ENCODE measurements at regions not wholly inside any gene's neighbourhood (a gene's known extent, or its start where the extent isn't known, plus 50 kb on each side); places are given as distances from the start of the nearest gene placed in this dataset.

DNA sequence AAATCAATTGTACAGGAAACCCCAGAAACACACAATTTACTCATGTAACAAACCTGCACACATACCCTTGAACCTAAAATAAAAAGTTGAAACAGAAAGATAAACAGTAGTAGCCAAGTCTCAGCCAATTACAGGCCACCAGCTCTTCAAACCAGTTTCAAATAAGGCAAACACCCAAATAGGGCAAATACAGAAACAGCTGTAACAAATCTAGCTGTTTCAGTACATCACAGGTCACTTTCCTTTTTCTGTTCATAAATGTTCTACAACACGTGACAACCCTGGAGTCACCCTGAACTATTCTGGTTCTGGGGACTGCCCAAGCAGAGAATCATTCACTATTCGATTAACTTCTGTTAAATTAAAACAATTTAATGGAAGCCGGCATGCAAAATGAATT is 329.0 kb downstream of the GJA1 start:
- TF ChIP-seq, protein P1, sequence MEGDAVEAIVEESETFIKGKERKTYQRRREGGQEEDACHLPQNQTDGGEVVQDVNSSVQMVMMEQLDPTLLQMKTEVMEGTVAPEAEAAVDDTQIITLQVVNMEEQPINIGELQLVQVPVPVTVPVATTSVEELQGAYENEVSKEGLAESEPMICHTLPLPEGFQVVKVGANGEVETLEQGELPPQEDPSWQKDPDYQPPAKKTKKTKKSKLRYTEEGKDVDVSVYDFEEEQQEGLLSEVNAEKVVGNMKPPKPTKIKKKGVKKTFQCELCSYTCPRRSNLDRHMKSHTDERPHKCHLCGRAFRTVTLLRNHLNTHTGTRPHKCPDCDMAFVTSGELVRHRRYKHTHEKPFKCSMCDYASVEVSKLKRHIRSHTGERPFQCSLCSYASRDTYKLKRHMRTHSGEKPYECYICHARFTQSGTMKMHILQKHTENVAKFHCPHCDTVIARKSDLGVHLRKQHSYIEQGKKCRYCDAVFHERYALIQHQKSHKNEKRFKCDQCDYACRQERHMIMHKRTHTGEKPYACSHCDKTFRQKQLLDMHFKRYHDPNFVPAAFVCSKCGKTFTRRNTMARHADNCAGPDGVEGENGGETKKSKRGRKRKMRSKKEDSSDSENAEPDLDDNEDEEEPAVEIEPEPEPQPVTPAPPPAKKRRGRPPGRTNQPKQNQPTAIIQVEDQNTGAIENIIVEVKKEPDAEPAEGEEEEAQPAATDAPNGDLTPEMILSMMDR (IDR thresholded peaks at IDR 0.05) = no peak
- TF ChIP-seq POLR2AphosphoS5 (IDR thresholded peaks at IDR 0.05; ENCODE audit: low read depth, low read length) = no peak
- TF ChIP-seq SIN3A (IDR thresholded peaks at IDR 0.05; ENCODE audit: borderline replicate concordance, insufficient read depth, low read depth, low read length) = no peak
- TF ChIP-seq, protein P2, sequence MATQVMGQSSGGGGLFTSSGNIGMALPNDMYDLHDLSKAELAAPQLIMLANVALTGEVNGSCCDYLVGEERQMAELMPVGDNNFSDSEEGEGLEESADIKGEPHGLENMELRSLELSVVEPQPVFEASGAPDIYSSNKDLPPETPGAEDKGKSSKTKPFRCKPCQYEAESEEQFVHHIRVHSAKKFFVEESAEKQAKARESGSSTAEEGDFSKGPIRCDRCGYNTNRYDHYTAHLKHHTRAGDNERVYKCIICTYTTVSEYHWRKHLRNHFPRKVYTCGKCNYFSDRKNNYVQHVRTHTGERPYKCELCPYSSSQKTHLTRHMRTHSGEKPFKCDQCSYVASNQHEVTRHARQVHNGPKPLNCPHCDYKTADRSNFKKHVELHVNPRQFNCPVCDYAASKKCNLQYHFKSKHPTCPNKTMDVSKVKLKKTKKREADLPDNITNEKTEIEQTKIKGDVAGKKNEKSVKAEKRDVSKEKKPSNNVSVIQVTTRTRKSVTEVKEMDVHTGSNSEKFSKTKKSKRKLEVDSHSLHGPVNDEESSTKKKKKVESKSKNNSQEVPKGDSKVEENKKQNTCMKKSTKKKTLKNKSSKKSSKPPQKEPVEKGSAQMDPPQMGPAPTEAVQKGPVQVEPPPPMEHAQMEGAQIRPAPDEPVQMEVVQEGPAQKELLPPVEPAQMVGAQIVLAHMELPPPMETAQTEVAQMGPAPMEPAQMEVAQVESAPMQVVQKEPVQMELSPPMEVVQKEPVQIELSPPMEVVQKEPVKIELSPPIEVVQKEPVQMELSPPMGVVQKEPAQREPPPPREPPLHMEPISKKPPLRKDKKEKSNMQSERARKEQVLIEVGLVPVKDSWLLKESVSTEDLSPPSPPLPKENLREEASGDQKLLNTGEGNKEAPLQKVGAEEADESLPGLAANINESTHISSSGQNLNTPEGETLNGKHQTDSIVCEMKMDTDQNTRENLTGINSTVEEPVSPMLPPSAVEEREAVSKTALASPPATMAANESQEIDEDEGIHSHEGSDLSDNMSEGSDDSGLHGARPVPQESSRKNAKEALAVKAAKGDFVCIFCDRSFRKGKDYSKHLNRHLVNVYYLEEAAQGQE (IDR thresholded peaks at IDR 0.05; ENCODE audit: insufficient read depth in 1 of 2, low read depth in 2 of 2, low read length in 1 of 2) = no peak

All from Panc1 (cell line).